HepG2 (cell line): ENCODE measurements at regions not wholly inside any gene's neighbourhood (a gene's known extent, or its start where the extent isn't known, plus 50 kb on each side); places are given as distances from the start of the nearest gene placed in this dataset.

Experiments
- ATAC-seq: fragments of 200-7000 bp; cut with Tn5 transposase; 3 replicates; pipeline ENCODE4 v1.9.1; 2020; ENCODE audit warnings: mild to moderate bottlenecking, moderate library complexity
- BruUV-seq: library from RNA; stranded (reverse); fragments of 400-500 nt; replicated peaks from 2 replicates; lab custom pipeline; 2021; lab: Mats Ljungman, UMichigan
- CTCF ChIA-PET: fragments of 300-600 bp; formaldehyde crosslinking; extraction: SDS; loops from one replicate; lab custom pipeline; 2021; ENCODE audit warnings: low total read pairs, inconsistent platforms, low intra/inter-chr PET ratio; lab: Yijun Ruan, JAX
- POLR2A ChIA-PET: fragments of 350-600 bp; sonication (Branson Sonifier 250); formaldehyde crosslinking; loops from one replicate; lab custom pipeline; 2020; ENCODE audit warnings: antibody characterized with exemption, inconsistent platforms; lab: Yijun Ruan, JAX
- DNase-seq: peaks from one replicate; pipeline ENCODE4 v3.0.0-alpha.2; 2015; ENCODE audit warnings: low spot score
- FAIRE-seq: peaks from 3 replicates; lab custom pipeline; 2011; peaks lifted over from hg19 to GRCh38; lab: Jason Lieb, UNC
- H2AFZ ChIP-seq: one replicate; pipeline ENCODE4 v1.6.1; 2011; ENCODE audit warnings: low read length, inconsistent platforms
- H3K27ac ChIP-seq: fragments of 300-600 bp; 3 replicates; pipeline ENCODE4 v1.8.0; 2011; ENCODE audit warnings: mixed run types, mild to moderate bottlenecking, mixed read lengths, low read length, inconsistent platforms; ENCODE audit not compliant: insufficient read depth; ENCODE audit errors: extremely low read length
- H3K27me3 ChIP-seq, 2 experiments: fragments of 200-600 bp in 1 of 2; 2 replicates in 1 of 2; 3 replicates in 1 of 2; pipeline versions ENCODE4 v1.6.0 to v1.8.0; 2011; ENCODE audit warnings: low read length in 2 of 2, mild to moderate bottlenecking in 2 of 2, moderate library complexity in 2 of 2, inconsistent platforms in 1 of 2; ENCODE audit not compliant: insufficient read depth in 2 of 2, control insufficient read depth in 1 of 2
- H3K36me3 ChIP-seq, 2 experiments: fragments of 200-600 bp in 1 of 2; replicated peaks in 1 of 2; 2 replicates in 1 of 2; 3 replicates in 1 of 2; pipeline versions ENCODE4 v1.5.1 to v1.8.0; 2011; ENCODE audit warnings: low read length in 2 of 2, inconsistent platforms in 1 of 2; ENCODE audit not compliant: insufficient read depth in 2 of 2, control insufficient read depth in 1 of 2
- H3K4me1 ChIP-seq: 2 replicates; pipeline ENCODE4 v1.5.1; 2012; ENCODE audit warnings: low read length, inconsistent platforms; ENCODE audit not compliant: insufficient read depth
- H3K4me2 ChIP-seq: 2 replicates; pipeline ENCODE4 v1.6.0; 2011; ENCODE audit warnings: low read depth, low read length, inconsistent platforms
- H3K4me3 ChIP-seq, 3 experiments: fragments of 200-600 bp in 1 of 3; sonication (generic), shearing (Covaris generic) in 1 of 3; replicated peaks in 1 of 3; 2 replicates each; pipeline ENCODE4 v1.5.1; 2011 to 2016; ENCODE audit warnings: low read length in 3 of 3, inconsistent platforms in 2 of 3, low read depth in 2 of 3, mild to moderate bottlenecking in 2 of 3, control low read depth in 1 of 3, mixed read lengths in 1 of 3; ENCODE audit not compliant: insufficient read depth in 1 of 3
- H3K79me2 ChIP-seq: one replicate; pipeline ENCODE4 v1.6.1; 2011; ENCODE audit warnings: low read length, inconsistent platforms; ENCODE audit not compliant: insufficient read depth
- H3K9ac ChIP-seq: 2 replicates; pipeline ENCODE4 v1.6.0; 2011; ENCODE audit warnings: mild to moderate bottlenecking, low read depth, low read length, inconsistent platforms; ENCODE audit not compliant: insufficient read depth
- H3K9me3 ChIP-seq: 2 replicates; pipeline ENCODE4 v1.5.1; 2012; ENCODE audit warnings: mild to moderate bottlenecking, low read length
- H4K20me1 ChIP-seq: 2 replicates; pipeline ENCODE4 v1.6.0; 2011; ENCODE audit warnings: inconsistent platforms, mild to moderate bottlenecking, low read length, moderate library complexity; ENCODE audit not compliant: insufficient read depth
- CHD4 ChIP-seq: fragments of 200-600 bp; sonication (generic); IDR thresholded peaks from 2 replicates; pipeline ENCODE4 v1.7.0; 2017; ENCODE audit warnings: mild to moderate bottlenecking, low read length, borderline replicate concordance
- KAT2B ChIP-seq: fragments of 150-350 bp; IDR thresholded peaks from 2 replicates; pipeline ENCODE4 v1.6.1; 2014; ENCODE audit warnings: low read depth, low read length, borderline replicate concordance
- MIXL1 ChIP-seq: IDR thresholded peaks from 2 replicates; pipeline ENCODE4 v1.6.1; 2016
- MXD3 ChIP-seq: IDR thresholded peaks from 2 replicates; pipeline ENCODE4 v1.6.1; 2016; ENCODE audit warnings: mild to moderate bottlenecking, missing biosample characterization, missing genetic modification reagents
- NR2F2 ChIP-seq: IDR thresholded peaks from 2 replicates; pipeline ENCODE4 v1.6.1; 2012; ENCODE audit warnings: low read depth, inconsistent platforms, borderline replicate concordance
- SAP130 ChIP-seq: IDR thresholded peaks from 2 replicates; pipeline ENCODE4 v1.6.1; 2016; ENCODE audit warnings: low read depth
- THRA ChIP-seq: sonication (generic); formaldehyde crosslinking; IDR thresholded peaks from 2 replicates; pipeline ENCODE4 v1.4.0; 2020; ENCODE audit warnings: missing genetic modification reagents, borderline replicate concordance
- XBP1 ChIP-seq: sonication (generic); formaldehyde crosslinking; IDR thresholded peaks from 2 replicates; pipeline ENCODE4 v1.5.0; 2020; ENCODE audit warnings: missing genetic modification reagents
- ZFP41 ChIP-seq: sonication (generic); formaldehyde crosslinking; IDR thresholded peaks from 2 replicates; pipeline ENCODE4 v1.4.0; 2020; ENCODE audit warnings: mild to moderate bottlenecking, missing genetic modification reagents, borderline replicate concordance
- ZNF234 ChIP-seq: sonication (generic); formaldehyde crosslinking; conservative IDR thresholded peaks from 2 replicates; pipeline ENCODE4 v1.5.1; 2020; ENCODE audit warnings: mild to moderate bottlenecking, missing genetic modification reagents
- ZNF607 ChIP-seq: sonication (generic); formaldehyde crosslinking; IDR thresholded peaks from 2 replicates; pipeline ENCODE4 v1.5.1; 2020; ENCODE audit warnings: missing genetic modification reagents, mild to moderate bottlenecking, borderline replicate concordance
- ZNF800 ChIP-seq: sonication (generic); formaldehyde crosslinking; IDR thresholded peaks from 2 replicates; pipeline ENCODE4 v1.4.0; 2020; ENCODE audit warnings: missing genetic modification reagents
- ZSCAN30 ChIP-seq: sonication (generic); formaldehyde crosslinking; IDR thresholded peaks from 2 replicates; pipeline ENCODE4 v1.5.0; 2020; ENCODE audit warnings: mild to moderate bottlenecking, missing genetic modification reagents
- WGBS: methylation state at CpG from one replicate; pipeline ENCODE4 v1.1.6; 2017; ENCODE audit warnings: low lambda C conversion rate; 5-methylcytosine and 5-hydroxymethylcytosine counted together
- in situ Hi-C: cut with HindIII; loops from 2 replicates; pipeline ENCODE4 v1.10.0; 2017; ENCODE audit warnings: low pct_unique_long_range_greater_than_20kb; ENCODE audit not compliant: extremely low pct_ligation_motif_present
- intact Hi-C: fragments of 100-400 bp; cut with micrococcal nuclease; formaldehyde crosslinking; loops from one replicate; pipeline ENCODE4 v1.10.0; 2022; ENCODE audit not compliant: unreplicated experiment
- TF ChIP-seq, protein P1 (sequence below): sonication (generic); formaldehyde crosslinking; IDR thresholded peaks from 2 replicates; pipeline ENCODE4 v1.5.0; 2020; ENCODE audit warnings: missing genetic modification reagents
- TF ChIP-seq, protein P2 (sequence below): sonication (generic); formaldehyde crosslinking; IDR thresholded peaks from 2 replicates; pipeline ENCODE4 v1.4.0; 2020; ENCODE audit warnings: low read depth, mild to moderate bottlenecking, missing genetic modification reagents
- TF ChIP-seq, protein P3 (sequence below): sonication (generic); formaldehyde crosslinking; IDR thresholded peaks from 2 replicates; pipeline ENCODE4 v1.8.0; 2022; ENCODE audit warnings: mild to moderate bottlenecking, missing genetic modification reagents, moderate library complexity

- Histone ChIP-seq H4K20me1 (no peaks in the 10 kb centered on the region), H3K4me1 (no peaks in the 10 kb centered on the region), H3K79me2 (no peaks in the 10 kb centered on the region), H3K4me2 (no peak overlapping the region), H3K9me3 (no peaks in the 10 kb centered on the region), H3K36me3 (no peaks in the 10 kb centered on the region), H2AFZ (no peak overlapping the region), H3K4me3 (no peak overlapping the region), H3K27ac (no peak overlapping the region), H3K9ac (no peak overlapping the region), H3K27me3 (no peaks in the 10 kb centered on the region)
- no TSS peak for BruUV-seq
- TF ChIP-seq SAP130, result no peak
- no peak for TF ChIP-seq THRA (CRISPR knock-in tag)
- no peak for TF ChIP-seq ZNF234
- TF ChIP-seq ZFP41 (CRISPR knock-in tag), result no peak
- TF ChIP-seq ZNF607 (CRISPR knock-in tag), result no peak
- TF ChIP-seq, protein P1, sequence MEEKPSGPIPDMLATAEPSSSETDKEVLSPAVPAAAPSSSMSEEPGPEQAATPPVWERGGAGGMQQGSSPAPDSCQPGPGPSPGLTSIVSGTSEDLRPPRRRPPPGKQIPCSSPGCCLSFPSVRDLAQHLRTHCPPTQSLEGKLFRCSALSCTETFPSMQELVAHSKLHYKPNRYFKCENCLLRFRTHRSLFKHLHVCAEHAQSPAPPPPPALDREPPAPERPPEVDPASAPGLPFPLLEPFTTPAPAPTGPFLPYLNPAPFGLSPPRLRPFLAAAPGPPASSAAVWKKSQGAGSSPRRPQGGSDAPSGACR (CRISPR knock-in tag), result no peak
- no peak for TF ChIP-seq MXD3 (CRISPR knock-in tag)
- no peak for TF ChIP-seq MIXL1
- TF ChIP-seq ZSCAN30, result no peak
- TF ChIP-seq XBP1 (CRISPR knock-in tag), result no peak
- no peak for TF ChIP-seq ZNF800 (CRISPR knock-in tag)
- no peak for TF ChIP-seq NR2F2
- no peak for TF ChIP-seq KAT2B
- TF ChIP-seq, protein P2, sequence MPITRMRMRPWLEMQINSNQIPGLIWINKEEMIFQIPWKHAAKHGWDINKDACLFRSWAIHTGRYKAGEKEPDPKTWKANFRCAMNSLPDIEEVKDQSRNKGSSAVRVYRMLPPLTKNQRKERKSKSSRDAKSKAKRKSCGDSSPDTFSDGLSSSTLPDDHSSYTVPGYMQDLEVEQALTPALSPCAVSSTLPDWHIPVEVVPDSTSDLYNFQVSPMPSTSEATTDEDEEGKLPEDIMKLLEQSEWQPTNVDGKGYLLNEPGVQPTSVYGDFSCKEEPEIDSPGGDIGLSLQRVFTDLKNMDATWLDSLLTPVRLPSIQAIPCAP, result no peak
- no peak for TF ChIP-seq CHD4
- TF ChIP-seq, protein P3, sequence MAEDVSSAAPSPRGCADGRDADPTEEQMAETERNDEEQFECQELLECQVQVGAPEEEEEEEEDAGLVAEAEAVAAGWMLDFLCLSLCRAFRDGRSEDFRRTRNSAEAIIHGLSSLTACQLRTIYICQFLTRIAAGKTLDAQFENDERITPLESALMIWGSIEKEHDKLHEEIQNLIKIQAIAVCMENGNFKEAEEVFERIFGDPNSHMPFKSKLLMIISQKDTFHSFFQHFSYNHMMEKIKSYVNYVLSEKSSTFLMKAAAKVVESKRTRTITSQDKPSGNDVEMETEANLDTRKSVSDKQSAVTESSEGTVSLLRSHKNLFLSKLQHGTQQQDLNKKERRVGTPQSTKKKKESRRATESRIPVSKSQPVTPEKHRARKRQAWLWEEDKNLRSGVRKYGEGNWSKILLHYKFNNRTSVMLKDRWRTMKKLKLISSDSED, result no peak
- in situ Hi-C loops, result no loop called here
- no peak for DNase-seq
- no peak for ATAC-seq
- ChIA-PET CTCF (no interaction called here), POLR2A (no interaction called here)
- whole genome bisulfite sequencing, result 7% methylated on average over 7 of the region's 7 CpGs
- no peak for FAIRE-seq
- intact Hi-C loops, result no loop called here
Measured at GRCh38 chr12:39061576-39061975, 156.2 kb upstream of the CPNE8 start.
